Neural progenitor cell (in vitro differentiated cells): ENCODE measurements at regions not wholly inside any gene's neighbourhood (a gene's known extent, or its start where the extent isn't known, plus 50 kb on each side); places are given as distances from the start of the nearest gene placed in this dataset.

ENCODE experiments used
- EZH2 ChIP-seq: fragments of 200-600 bp; sonication (generic); IDR thresholded peaks from 2 replicates; pipeline ENCODE4 v1.6.1; 2017; ENCODE audit warnings: antibody characterized with exemption, mild to moderate bottlenecking, moderate library complexity
- TF ChIP-seq, protein P1 (sequence below): fragments of 200-600 bp; sonication (generic); IDR thresholded peaks from 2 replicates; pipeline ENCODE4 v1.5.1; 2017; ENCODE audit warnings: antibody characterized with exemption, mild to moderate bottlenecking

DNA sequence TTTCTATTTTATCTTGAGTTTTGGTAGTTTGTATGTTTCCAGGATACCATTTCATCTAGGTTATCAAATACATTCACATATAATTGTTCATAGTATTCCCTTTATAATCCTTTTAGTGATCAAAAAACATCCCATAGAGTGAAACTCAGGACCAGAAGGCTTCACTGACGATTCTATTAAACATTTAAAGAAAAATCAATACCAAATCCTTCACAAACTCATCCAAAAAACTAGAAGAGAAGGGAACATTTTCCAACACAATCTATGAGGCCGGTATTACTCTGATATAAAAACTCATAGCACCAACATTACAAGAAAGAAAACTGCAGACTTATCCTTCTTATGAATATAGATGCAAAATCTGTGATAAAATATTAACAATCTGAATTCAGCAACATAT lies 203.4 kb downstream of the ANKRD50 start:
- TF ChIP-seq, protein P1, sequence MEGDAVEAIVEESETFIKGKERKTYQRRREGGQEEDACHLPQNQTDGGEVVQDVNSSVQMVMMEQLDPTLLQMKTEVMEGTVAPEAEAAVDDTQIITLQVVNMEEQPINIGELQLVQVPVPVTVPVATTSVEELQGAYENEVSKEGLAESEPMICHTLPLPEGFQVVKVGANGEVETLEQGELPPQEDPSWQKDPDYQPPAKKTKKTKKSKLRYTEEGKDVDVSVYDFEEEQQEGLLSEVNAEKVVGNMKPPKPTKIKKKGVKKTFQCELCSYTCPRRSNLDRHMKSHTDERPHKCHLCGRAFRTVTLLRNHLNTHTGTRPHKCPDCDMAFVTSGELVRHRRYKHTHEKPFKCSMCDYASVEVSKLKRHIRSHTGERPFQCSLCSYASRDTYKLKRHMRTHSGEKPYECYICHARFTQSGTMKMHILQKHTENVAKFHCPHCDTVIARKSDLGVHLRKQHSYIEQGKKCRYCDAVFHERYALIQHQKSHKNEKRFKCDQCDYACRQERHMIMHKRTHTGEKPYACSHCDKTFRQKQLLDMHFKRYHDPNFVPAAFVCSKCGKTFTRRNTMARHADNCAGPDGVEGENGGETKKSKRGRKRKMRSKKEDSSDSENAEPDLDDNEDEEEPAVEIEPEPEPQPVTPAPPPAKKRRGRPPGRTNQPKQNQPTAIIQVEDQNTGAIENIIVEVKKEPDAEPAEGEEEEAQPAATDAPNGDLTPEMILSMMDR: no peak
- no peak for TF ChIP-seq EZH2
